Fibroblast of villous mesenchyme (primary cell): ENCODE measurements at regions not wholly inside any gene's neighbourhood (a gene's known extent, or its start where the extent isn't known, plus 50 kb on each side); places are given as distances from the start of the nearest gene placed in this dataset.

Experiments
- DNase-seq: peaks from one replicate; pipeline ENCODE4 v3.0.0-alpha.2; 2010; ENCODE audit warnings: low read depth
- H3K4me3 ChIP-seq: 2 replicates; pipeline ENCODE4 v1.5.1; 2011; ENCODE audit warnings: low read depth, mild to moderate bottlenecking, low read length
- CTCF ChIP-seq: IDR thresholded peaks from 2 replicates; pipeline ENCODE4 v1.5.1; 2012; ENCODE audit warnings: low read depth, mild to moderate bottlenecking, low read length; ENCODE audit not compliant: insufficient read depth

- no peak overlapping the region for H3K4me3 ChIP-seq
- no peak for DNase-seq
- no peak for TF ChIP-seq CTCF
These were observed 130.7 kb upstream of the GPC1 start for GRCh38 chr2:240304746-240305161.

- no peak overlapping the region for H3K4me3 ChIP-seq
- TF ChIP-seq CTCF: no peak
- no peak for DNase-seq
These were observed 130.0 kb upstream of the GPC1 start for GRCh38 chr2:240305369-240305962.

- DNase-seq: no peak
- TF ChIP-seq CTCF: no peak
- H3K4me3 ChIP-seq: no peak overlapping the region
These were observed 129.3 kb upstream of the GPC1 start for GRCh38 chr2:240306185-240306584.

- H3K4me3 ChIP-seq: no peak overlapping the region
- DNase-seq: no peak
- TF ChIP-seq CTCF: no peak
These were observed 127.3 kb upstream of the GPC1 start for GRCh38 chr2:240308111-240308651.

GRCh38 chr2:240309214-240309613 is 126.2 kb upstream of the GPC1 start:
- TF ChIP-seq CTCF: no peak
- H3K4me3 ChIP-seq: no peak overlapping the region
- no peak for DNase-seq

- no peak for DNase-seq
- H3K4me3 ChIP-seq: no peak overlapping the region
- TF ChIP-seq CTCF: no peak
These were observed 125.3 kb upstream of the GPC1 start for GRCh38 chr2:240310201-240310600.

GRCh38 chr2:240310645-240311044 is 124.8 kb upstream of the GPC1 start:
- no peak for DNase-seq
- TF ChIP-seq CTCF: no peak
- no peak overlapping the region for H3K4me3 ChIP-seq
